ENCODE measurements at regions not wholly inside any gene's neighbourhood (a gene's known extent, or its start where the extent isn't known, plus 50 kb on each side); places are given as distances from the start of the nearest gene placed in this dataset.

DNA sequence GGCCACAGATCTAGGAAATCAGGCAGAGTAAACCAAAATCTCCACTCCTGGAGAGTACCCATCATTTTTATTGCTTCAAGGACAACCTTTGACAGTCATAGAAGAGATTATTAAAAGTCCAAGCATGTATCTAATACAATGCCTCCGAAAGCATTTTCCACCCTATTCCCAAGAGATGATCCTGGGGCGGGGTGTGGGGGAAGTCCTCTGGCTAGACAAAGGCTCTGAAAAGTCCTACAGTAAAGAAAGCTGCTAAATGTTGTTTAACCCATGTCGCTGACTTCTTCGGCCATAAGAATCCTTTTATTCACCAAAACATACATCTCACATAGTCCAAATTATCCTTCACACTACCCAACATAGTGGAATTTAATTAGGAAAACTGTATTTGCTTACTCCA, 115.7 kb upstream of the STT3B start:
- Mint-ChIP-seq H3K27me3 (peaks cover 12% of the 10 kb centered on the region), H3K36me3 (ENCODE audit: low read depth) (no peaks in the 10 kb centered on the region), H3K9me3 (no peaks in the 10 kb centered on the region), H3K4me3 (no peak overlapping the region), H3K4me1 (no peaks in the 10 kb centered on the region), H3K27ac (no peak overlapping the region)
- DNase-seq (no peak), ATAC-seq (ENCODE audit: low read depth) (no peak)
- TF ChIP-seq, protein P1, sequence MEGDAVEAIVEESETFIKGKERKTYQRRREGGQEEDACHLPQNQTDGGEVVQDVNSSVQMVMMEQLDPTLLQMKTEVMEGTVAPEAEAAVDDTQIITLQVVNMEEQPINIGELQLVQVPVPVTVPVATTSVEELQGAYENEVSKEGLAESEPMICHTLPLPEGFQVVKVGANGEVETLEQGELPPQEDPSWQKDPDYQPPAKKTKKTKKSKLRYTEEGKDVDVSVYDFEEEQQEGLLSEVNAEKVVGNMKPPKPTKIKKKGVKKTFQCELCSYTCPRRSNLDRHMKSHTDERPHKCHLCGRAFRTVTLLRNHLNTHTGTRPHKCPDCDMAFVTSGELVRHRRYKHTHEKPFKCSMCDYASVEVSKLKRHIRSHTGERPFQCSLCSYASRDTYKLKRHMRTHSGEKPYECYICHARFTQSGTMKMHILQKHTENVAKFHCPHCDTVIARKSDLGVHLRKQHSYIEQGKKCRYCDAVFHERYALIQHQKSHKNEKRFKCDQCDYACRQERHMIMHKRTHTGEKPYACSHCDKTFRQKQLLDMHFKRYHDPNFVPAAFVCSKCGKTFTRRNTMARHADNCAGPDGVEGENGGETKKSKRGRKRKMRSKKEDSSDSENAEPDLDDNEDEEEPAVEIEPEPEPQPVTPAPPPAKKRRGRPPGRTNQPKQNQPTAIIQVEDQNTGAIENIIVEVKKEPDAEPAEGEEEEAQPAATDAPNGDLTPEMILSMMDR (IDR thresholded peaks at IDR 0.05): no peak
- CTCF ChIA-PET: no interaction called here
- intact Hi-C loops (cut with micrococcal nuclease): no loop called here
- POLR2A ChIA-PET: no interaction called here

DNA sequence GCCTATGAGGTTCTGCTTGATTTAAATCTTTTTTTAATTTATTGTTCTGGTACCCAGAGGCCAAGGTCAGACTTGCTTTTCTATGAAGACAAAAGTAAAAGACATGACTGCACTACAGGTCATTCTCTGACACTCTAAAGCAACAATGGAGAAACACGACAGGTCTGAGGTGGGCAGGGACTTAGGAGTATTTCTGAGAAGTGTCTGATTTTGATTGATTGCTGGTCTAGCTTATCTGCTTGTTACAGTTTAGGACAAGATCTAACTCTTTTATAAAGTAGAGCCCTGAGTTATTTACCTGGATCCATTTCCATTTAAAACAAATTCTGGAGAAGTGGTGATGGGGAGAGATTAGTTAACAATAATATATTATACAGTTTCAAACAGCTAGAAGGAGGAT, 115.2 kb upstream of the STT3B start:
- no peaks in the 10 kb centered on the region for H3K36me3 Mint-ChIP-seq (ENCODE audit: low read depth)
- TF ChIP-seq, protein P1 (IDR thresholded peaks at IDR 0.05): no peak
- no peak overlapping the region for H3K27ac Mint-ChIP-seq
- CTCF ChIA-PET: no interaction called here
- ATAC-seq (ENCODE audit: low read depth) (no peak), DNase-seq (no peak)
- H3K27me3 Mint-ChIP-seq: peaks cover 12% of the 10 kb centered on the region
- H3K9me3 Mint-ChIP-seq: no peaks in the 10 kb centered on the region
- intact Hi-C loops (cut with micrococcal nuclease): no loop called here
- no peak overlapping the region for H3K4me3 Mint-ChIP-seq
- POLR2A ChIA-PET: no interaction called here
- H3K4me1 Mint-ChIP-seq: no peaks in the 10 kb centered on the region

GRCh38 chr3:31420311-31420710, 112.4 kb upstream of the STT3B start:
- no peaks in the 10 kb centered on the region for H3K27me3 Mint-ChIP-seq
- H3K4me3 Mint-ChIP-seq: no peak overlapping the region
- no peak overlapping the region for H3K27ac Mint-ChIP-seq
- POLR2A ChIA-PET: no interaction called here
- DNase-seq: no peak
- H3K4me1 Mint-ChIP-seq: no peaks in the 10 kb centered on the region
- ATAC-seq (ENCODE audit: low read depth): no peak
- H3K9me3 Mint-ChIP-seq: no peaks in the 10 kb centered on the region
- no peaks in the 10 kb centered on the region for H3K36me3 Mint-ChIP-seq (ENCODE audit: low read depth)
- CTCF ChIA-PET: no interaction called here
- intact Hi-C loops (cut with micrococcal nuclease): no loop called here
- TF ChIP-seq, protein P1 (IDR thresholded peaks at IDR 0.05): no peak

GRCh38 chr3:31421314-31422048, 111.2 kb upstream of the STT3B start:
- intact Hi-C loops (cut with micrococcal nuclease): no loop called here
- TF ChIP-seq, protein P1 (IDR thresholded peaks at IDR 0.05): no peak
- no peak for ATAC-seq (ENCODE audit: low read depth)
- Mint-ChIP-seq H3K36me3 (ENCODE audit: low read depth) (no peaks in the 10 kb centered on the region), H3K27me3 (no peaks in the 10 kb centered on the region), H3K4me1 (no peaks in the 10 kb centered on the region), H3K4me3 (no peak overlapping the region), H3K9me3 (peaks cover 3% of the 10 kb centered on the region), H3K27ac (no peak overlapping the region)
- ChIA-PET CTCF (no interaction called here), POLR2A (no interaction called here)
- no peak for DNase-seq

DNA sequence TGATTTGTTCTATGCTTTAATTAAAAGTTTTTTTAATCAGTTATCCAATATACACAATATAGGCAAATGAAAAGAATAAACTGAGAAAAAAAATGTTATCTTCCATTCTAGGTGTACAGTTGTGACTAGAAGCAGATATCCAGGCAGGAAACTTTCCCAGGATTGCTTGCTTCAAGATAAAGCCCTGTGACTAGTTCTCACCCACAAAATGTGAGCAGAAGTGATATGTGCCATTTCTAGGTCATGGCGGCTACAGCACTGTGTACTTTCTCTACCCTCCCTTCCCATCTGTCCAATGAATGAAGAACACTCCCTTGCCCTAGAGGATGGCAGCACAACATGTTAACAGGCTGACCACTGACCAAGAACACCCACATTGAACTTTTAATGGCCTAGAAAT, 110.5 kb upstream of the STT3B start:
- TF ChIP-seq, protein P1 (IDR thresholded peaks at IDR 0.05): no peak
- Mint-ChIP-seq H3K4me3 (no peak overlapping the region), H3K9me3 (peaks cover 3% of the 10 kb centered on the region), H3K27me3 (no peaks in the 10 kb centered on the region), H3K4me1 (no peaks in the 10 kb centered on the region), H3K36me3 (ENCODE audit: low read depth) (no peaks in the 10 kb centered on the region), H3K27ac (no peak overlapping the region)
- ChIA-PET CTCF (no interaction called here), POLR2A (no interaction called here)
- intact Hi-C loops (cut with micrococcal nuclease): no loop called here
- DNase-seq (no peak), ATAC-seq (ENCODE audit: low read depth) (no peak)

Measured in activated B cell treated with CpG ODN at 0.5 μM for 24 hours (primary cell).